ENCODE measurements at regions not wholly inside any gene's neighbourhood (a gene's known extent, or its start where the extent isn't known, plus 50 kb on each side); places are given as distances from the start of the nearest gene placed in this dataset.

DNA sequence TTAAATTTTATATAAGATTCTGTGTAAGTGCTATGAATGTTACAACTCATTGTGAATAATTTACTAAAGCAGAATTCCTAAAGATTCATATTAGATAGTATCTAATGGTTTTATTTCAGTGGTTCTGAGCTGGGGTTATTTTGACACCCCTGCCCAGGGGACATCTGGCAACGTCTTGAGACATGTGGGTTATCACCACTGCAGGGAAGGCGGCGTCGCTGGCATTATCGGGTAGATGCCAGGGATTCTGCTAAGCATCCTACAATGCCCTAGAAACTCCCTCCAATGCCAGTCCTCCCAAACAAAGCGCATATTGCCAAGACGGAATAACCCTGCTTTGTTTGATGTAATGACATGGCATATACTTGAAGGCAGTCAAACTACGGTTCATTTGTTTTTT, 372.3 kb upstream of the ZFHX3 start:
- no peak overlapping the region for H3K27ac Mint-ChIP-seq
- DNase-seq (no peak), ATAC-seq (no peak)
- no peaks in the 10 kb centered on the region for H3K4me1 Mint-ChIP-seq
- H3K27me3 Mint-ChIP-seq = no peaks in the 10 kb centered on the region
- no peaks in the 10 kb centered on the region for H3K36me3 Mint-ChIP-seq (ENCODE audit: low read depth)
- no peak overlapping the region for H3K4me3 Mint-ChIP-seq
- peaks cover 4% of the 10 kb centered on the region for H3K9me3 Mint-ChIP-seq

DNA sequence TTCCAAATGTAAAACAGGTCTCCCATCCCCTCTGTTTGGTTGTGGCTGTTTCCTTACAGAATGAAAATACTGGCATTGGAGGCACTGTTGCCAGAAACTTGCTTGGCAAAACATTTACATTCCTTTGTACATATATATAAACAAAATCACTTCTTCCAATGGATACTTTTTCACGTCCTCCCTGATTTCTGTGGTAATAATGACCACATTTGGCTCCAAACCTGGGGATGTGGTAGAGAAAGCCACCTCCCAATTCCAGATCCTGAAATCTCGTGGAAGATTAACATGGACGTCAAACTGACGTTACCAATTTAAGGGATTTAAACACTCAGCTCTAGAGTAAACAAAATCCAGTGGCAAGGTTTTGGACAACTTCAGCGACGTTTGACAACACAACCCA, 370.8 kb upstream of the ZFHX3 start:
- H3K4me1 Mint-ChIP-seq = no peaks in the 10 kb centered on the region
- DNase-seq (no peak), ATAC-seq (no peak)
- H3K4me3 Mint-ChIP-seq = no peak overlapping the region
- H3K27ac Mint-ChIP-seq = no peak overlapping the region
- no peaks in the 10 kb centered on the region for H3K36me3 Mint-ChIP-seq (ENCODE audit: low read depth)
- peaks cover 4% of the 10 kb centered on the region for H3K9me3 Mint-ChIP-seq
- H3K27me3 Mint-ChIP-seq = no peaks in the 10 kb centered on the region

- H3K36me3 Mint-ChIP-seq (ENCODE audit: low read depth) = no peaks in the 10 kb centered on the region
- no peaks in the 10 kb centered on the region for H3K27me3 Mint-ChIP-seq
- ATAC-seq (no peak), DNase-seq (no peak)
- H3K4me1 Mint-ChIP-seq = no peaks in the 10 kb centered on the region
- no peak overlapping the region for H3K4me3 Mint-ChIP-seq
- H3K9me3 Mint-ChIP-seq = peaks cover 4% of the 10 kb centered on the region
- H3K27ac Mint-ChIP-seq = no peak overlapping the region
These were observed 370.1 kb upstream of the ZFHX3 start for GRCh38 chr16:73418051-73418450.

- H3K9me3 Mint-ChIP-seq = peaks cover 4% of the 10 kb centered on the region
- DNase-seq (no peak), ATAC-seq (no peak)
- no peaks in the 10 kb centered on the region for H3K27me3 Mint-ChIP-seq
- H3K4me3 Mint-ChIP-seq = no peak overlapping the region
- H3K36me3 Mint-ChIP-seq (ENCODE audit: low read depth) = no peaks in the 10 kb centered on the region
- H3K27ac Mint-ChIP-seq = no peak overlapping the region
- no peaks in the 10 kb centered on the region for H3K4me1 Mint-ChIP-seq
These were observed 367.4 kb upstream of the ZFHX3 start for GRCh38 chr16:73415286-73415685.

DNA sequence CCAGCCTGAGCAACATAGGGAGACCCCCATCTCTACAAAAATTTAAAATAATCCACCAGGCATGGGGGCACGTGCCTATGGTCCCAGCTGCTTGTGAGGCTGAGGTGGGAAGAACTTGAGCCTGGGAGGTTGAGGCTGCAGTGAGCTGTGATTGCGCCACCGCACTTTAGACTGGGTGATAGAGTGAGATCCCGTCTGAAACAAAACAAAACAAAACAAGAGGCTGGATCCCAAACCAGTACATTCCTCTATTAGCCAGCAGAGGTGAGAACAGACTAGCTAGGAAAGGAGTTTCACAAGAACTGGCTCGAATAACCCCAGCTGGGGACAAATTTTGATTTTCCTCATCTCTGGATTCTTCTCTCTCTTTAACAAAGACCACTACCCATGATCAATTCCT, 366.7 kb upstream of the ZFHX3 start:
- Mint-ChIP-seq H3K4me1 (no peaks in the 10 kb centered on the region), H3K36me3 (ENCODE audit: low read depth) (no peaks in the 10 kb centered on the region), H3K27ac (no peak overlapping the region), H3K9me3 (peaks cover 4% of the 10 kb centered on the region), H3K27me3 (no peaks in the 10 kb centered on the region), H3K4me3 (no peak overlapping the region)
- ATAC-seq = no peak
- DNase-seq = no peak

DNA sequence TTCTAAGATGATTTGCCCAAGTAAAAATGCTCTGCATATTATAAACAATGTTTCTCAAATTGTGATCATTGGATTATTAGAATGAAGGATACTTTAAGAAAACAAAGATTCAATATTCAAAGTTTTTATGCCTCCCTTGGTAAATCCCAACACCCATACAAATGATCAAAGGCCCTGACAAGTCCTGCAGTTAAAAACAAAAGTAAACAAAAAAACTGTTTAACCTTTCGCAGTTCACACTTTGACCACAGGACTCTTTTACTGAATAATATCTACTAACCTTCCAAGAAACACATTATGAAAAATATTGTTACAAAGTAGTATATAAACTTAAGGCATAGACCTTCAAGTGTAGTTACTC, 365.9 kb upstream of the ZFHX3 start:
- Mint-ChIP-seq H3K4me3 (no peak overlapping the region), H3K36me3 (ENCODE audit: low read depth) (no peaks in the 10 kb centered on the region), H3K9me3 (peaks cover 4% of the 10 kb centered on the region), H3K27me3 (no peaks in the 10 kb centered on the region), H3K4me1 (no peaks in the 10 kb centered on the region), H3K27ac (no peak overlapping the region)
- DNase-seq (no peak), ATAC-seq (no peak)

- H3K4me1 Mint-ChIP-seq = no peaks in the 10 kb centered on the region
- no peak overlapping the region for H3K4me3 Mint-ChIP-seq
- ATAC-seq (no peak), DNase-seq (no peak)
- no peaks in the 10 kb centered on the region for H3K36me3 Mint-ChIP-seq (ENCODE audit: low read depth)
- peaks cover 4% of the 10 kb centered on the region for H3K9me3 Mint-ChIP-seq
- no peak overlapping the region for H3K27ac Mint-ChIP-seq
- no peaks in the 10 kb centered on the region for H3K27me3 Mint-ChIP-seq
These were observed 365.3 kb upstream of the ZFHX3 start for GRCh38 chr16:73413091-73413829.

- H3K27ac Mint-ChIP-seq = no peak overlapping the region
- H3K9me3 Mint-ChIP-seq = peaks cover 4% of the 10 kb centered on the region
- H3K4me3 Mint-ChIP-seq = no peak overlapping the region
- H3K27me3 Mint-ChIP-seq = no peaks in the 10 kb centered on the region
- no peak for ATAC-seq
- no peaks in the 10 kb centered on the region for H3K4me1 Mint-ChIP-seq
- no peak for DNase-seq
- no peaks in the 10 kb centered on the region for H3K36me3 Mint-ChIP-seq (ENCODE audit: low read depth)
These were observed 364.5 kb upstream of the ZFHX3 start for GRCh38 chr16:73412416-73412815.

DNA sequence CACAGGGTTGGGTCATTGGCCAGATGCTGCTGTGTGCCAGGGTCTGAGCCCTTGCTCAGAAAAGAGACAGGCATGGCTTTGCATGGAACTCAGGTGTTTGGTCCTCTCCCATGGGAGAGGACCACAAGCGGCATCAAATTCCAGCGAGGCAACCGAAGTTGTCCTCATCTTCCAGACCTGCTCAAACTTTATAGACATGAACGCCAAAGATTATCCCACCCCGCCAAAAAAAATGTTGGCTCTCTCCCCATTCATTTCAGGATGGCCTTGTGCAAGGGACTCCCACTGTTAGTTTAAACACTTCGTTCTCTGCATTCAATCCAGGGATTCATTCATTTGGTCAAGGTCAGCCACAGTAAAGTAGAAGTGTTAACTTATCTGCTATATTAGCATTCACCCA, 360.8 kb upstream of the ZFHX3 start:
- no peak overlapping the region for H3K4me3 Mint-ChIP-seq
- H3K27me3 Mint-ChIP-seq = no peaks in the 10 kb centered on the region
- H3K27ac Mint-ChIP-seq = no peak overlapping the region
- ATAC-seq (no peak), DNase-seq (no peak)
- no peaks in the 10 kb centered on the region for H3K9me3 Mint-ChIP-seq
- H3K36me3 Mint-ChIP-seq (ENCODE audit: low read depth) = no peaks in the 10 kb centered on the region
- H3K4me1 Mint-ChIP-seq = no peaks in the 10 kb centered on the region

DNA sequence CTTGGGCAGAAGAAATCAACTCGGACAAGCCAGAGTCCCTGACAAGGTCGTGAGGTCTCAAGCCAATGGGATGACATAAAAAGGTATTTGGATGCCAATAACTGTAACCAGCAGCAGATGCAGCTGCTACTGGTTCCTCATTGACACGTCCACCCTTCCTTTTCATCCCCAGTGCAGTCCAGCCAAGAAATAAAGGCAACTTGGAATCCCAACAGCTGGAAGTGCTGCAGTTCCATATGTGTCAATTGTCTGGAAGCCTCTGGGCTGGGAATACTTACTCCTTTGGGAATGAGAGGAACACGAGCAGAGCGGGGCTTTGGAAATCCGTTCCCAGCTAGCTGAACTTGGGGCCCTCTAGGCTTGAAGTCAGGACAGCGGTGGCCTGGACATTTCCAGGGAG, 360.4 kb upstream of the ZFHX3 start:
- ATAC-seq = no peak
- no peaks in the 10 kb centered on the region for H3K9me3 Mint-ChIP-seq
- no peaks in the 10 kb centered on the region for H3K36me3 Mint-ChIP-seq (ENCODE audit: low read depth)
- DNase-seq = no peak
- H3K27me3 Mint-ChIP-seq = no peaks in the 10 kb centered on the region
- H3K4me1 Mint-ChIP-seq = no peaks in the 10 kb centered on the region
- H3K27ac Mint-ChIP-seq = no peak overlapping the region
- no peak overlapping the region for H3K4me3 Mint-ChIP-seq

DNA sequence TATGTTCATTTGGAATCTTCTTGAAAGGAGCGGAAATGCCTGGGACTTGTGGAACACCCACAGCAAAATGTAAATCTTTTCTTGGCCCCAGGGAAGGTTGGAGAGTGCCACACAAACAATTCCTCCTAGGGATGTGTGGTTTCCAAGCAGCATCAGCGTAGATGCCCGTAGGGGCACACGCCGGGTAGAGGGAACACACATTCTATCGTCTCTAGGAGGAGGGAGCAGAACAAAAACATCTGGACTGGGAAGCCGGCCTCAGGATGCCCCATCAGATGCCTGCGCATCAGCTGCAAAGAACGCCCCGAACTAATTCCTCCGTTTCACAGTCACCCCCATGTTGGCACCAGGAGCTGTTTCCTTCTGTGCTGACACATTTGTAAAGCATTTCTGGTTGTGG, 357.9 kb upstream of the ZFHX3 start:
- no peaks in the 10 kb centered on the region for H3K9me3 Mint-ChIP-seq
- H3K36me3 Mint-ChIP-seq (ENCODE audit: low read depth) = no peaks in the 10 kb centered on the region
- H3K4me1 Mint-ChIP-seq = no peaks in the 10 kb centered on the region
- no peak overlapping the region for H3K4me3 Mint-ChIP-seq
- DNase-seq = no peak
- H3K27ac Mint-ChIP-seq = no peak overlapping the region
- no peaks in the 10 kb centered on the region for H3K27me3 Mint-ChIP-seq
- no peak for ATAC-seq

- DNase-seq = no peak
- no peak for ATAC-seq
- no peaks in the 10 kb centered on the region for H3K36me3 Mint-ChIP-seq (ENCODE audit: low read depth)
- no peaks in the 10 kb centered on the region for H3K9me3 Mint-ChIP-seq
- H3K4me3 Mint-ChIP-seq = no peak overlapping the region
- H3K27ac Mint-ChIP-seq = no peak overlapping the region
- H3K27me3 Mint-ChIP-seq = no peaks in the 10 kb centered on the region
- H3K4me1 Mint-ChIP-seq = no peaks in the 10 kb centered on the region
These were observed 356.1 kb upstream of the ZFHX3 start for GRCh38 chr16:73404001-73404400.

- DNase-seq (no peak), ATAC-seq (no peak)
- no peak overlapping the region for H3K27ac Mint-ChIP-seq
- H3K36me3 Mint-ChIP-seq (ENCODE audit: low read depth) = no peaks in the 10 kb centered on the region
- H3K4me3 Mint-ChIP-seq = no peak overlapping the region
- H3K27me3 Mint-ChIP-seq = no peaks in the 10 kb centered on the region
- no peaks in the 10 kb centered on the region for H3K9me3 Mint-ChIP-seq
- no peaks in the 10 kb centered on the region for H3K4me1 Mint-ChIP-seq
These were observed 355.4 kb upstream of the ZFHX3 start for GRCh38 chr16:73403291-73403690.

GRCh38 chr16:73400951-73401350, 353.0 kb upstream of the ZFHX3 start:
- no peak overlapping the region for H3K4me3 Mint-ChIP-seq
- H3K27me3 Mint-ChIP-seq = peaks cover 2% of the 10 kb centered on the region

GRCh38 chr16:73399997-73400396, 352.1 kb upstream of the ZFHX3 start:
- peaks cover 2% of the 10 kb centered on the region for H3K27me3 Mint-ChIP-seq
- no peak overlapping the region for H3K27ac Mint-ChIP-seq
- no peak overlapping the region for H3K4me3 Mint-ChIP-seq
- DNase-seq = no peak
- ATAC-seq = no peak
- H3K36me3 Mint-ChIP-seq (ENCODE audit: low read depth) = no peaks in the 10 kb centered on the region
- peaks cover 4% of the 10 kb centered on the region for H3K9me3 Mint-ChIP-seq
- H3K4me1 Mint-ChIP-seq = no peaks in the 10 kb centered on the region

More at GRCh38 chr16:73400951-73401350, 353.0 kb upstream of the ZFHX3 start:
- no peak for ATAC-seq
- Mint-ChIP-seq H3K9me3 (peaks cover 4% of the 10 kb centered on the region), H3K27ac (no peak overlapping the region), H3K4me1 (no peaks in the 10 kb centered on the region), H3K36me3 (ENCODE audit: low read depth) (no peaks in the 10 kb centered on the region)
- no peak for DNase-seq

DNA sequence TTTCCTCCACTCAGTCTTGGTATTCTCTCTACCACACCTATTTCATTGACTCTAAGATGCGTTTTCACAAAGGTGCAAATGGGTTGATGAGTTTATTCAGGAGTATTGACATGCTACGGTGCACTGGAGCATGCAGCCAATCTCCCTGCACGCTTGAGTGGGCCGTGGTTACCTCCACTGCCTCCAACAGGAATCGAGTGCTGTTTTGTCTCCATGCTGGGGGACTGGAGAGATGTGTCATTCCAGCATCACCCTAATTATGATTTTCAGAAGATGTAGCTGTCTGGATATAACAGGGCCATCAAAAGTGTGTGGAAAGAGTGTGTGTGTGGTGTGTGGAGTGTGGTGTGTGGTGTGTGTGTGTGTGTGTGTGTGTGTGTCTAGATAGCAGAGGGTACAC, 351.6 kb upstream of the ZFHX3 start:
- Mint-ChIP-seq H3K27me3 (peaks cover 2% of the 10 kb centered on the region), H3K4me3 (no peak overlapping the region), H3K27ac (no peak overlapping the region), H3K36me3 (ENCODE audit: low read depth) (no peaks in the 10 kb centered on the region), H3K9me3 (peaks cover 4% of the 10 kb centered on the region), H3K4me1 (no peaks in the 10 kb centered on the region)
- no peak for DNase-seq
- ATAC-seq = no peak
